Neural crest cell (in vitro differentiated cells): ENCODE measurements at regions not wholly inside any gene's neighbourhood (a gene's known extent, or its start where the extent isn't known, plus 50 kb on each side); places are given as distances from the start of the nearest gene placed in this dataset.
"Not testable (repeated sequence)": the region's sequence is repeated elsewhere in the genome, so short reads cannot be mapped to it uniquely, and the experiment has no call there.

ENCODE experiments used
- DNase-seq: peaks from one replicate; pipeline ENCODE4 v3.0.0; 2021; ENCODE audit warnings: low read depth, mixed read lengths, low spot score
- H3K27ac Mint-ChIP-seq: one replicate; pipeline ENCODE4 v1.8.0; 2021; ENCODE audit warnings: mild to moderate bottlenecking, mixed read lengths; ENCODE audit not compliant: unreplicated experiment
- H3K27me3 Mint-ChIP-seq: 2 replicates; pipeline ENCODE4 v1.8.0; 2021; ENCODE audit warnings: low read depth, mild to moderate bottlenecking, mixed read lengths
- H3K36me3 Mint-ChIP-seq: 2 replicates; pipeline ENCODE4 v1.8.0; 2021; ENCODE audit warnings: low read depth, mild to moderate bottlenecking, mixed read lengths
- H3K4me1 Mint-ChIP-seq: 2 replicates; pipeline ENCODE4 v1.8.0; 2021; ENCODE audit warnings: mixed read lengths
- H3K4me3 Mint-ChIP-seq: one replicate; pipeline ENCODE4 v1.8.0; 2021; ENCODE audit warnings: mild to moderate bottlenecking, mixed read lengths
- H3K9me3 Mint-ChIP-seq: 2 replicates; pipeline ENCODE4 v1.8.0; 2021; ENCODE audit warnings: mixed read lengths
- TF ChIP-seq, protein P1 (sequence below): fragments of 200-600 bp; sonication (generic); conservative IDR thresholded peaks from 2 replicates; pipeline ENCODE4 v1.5.0; 2021; ENCODE audit warnings: antibody characterized with exemption, mild to moderate bottlenecking

DNA sequence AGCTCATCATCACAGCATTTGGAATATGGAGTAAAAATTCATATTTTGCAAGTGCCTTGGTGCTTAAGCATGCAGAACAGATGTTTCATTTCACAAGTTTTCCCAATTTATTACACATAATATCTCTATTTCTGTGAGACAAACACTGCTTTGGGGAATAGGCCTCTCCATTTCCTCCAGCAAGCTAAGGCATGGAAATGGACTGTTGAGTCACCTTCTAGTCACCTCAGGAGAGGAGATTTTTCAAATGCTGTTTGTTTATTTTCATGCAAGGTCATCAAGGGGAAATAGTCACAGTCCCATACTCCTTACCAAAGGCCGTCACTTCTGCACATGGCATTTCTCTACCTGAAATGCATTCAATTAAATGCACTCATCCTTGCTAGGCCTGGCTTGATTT lies 57.4 kb upstream of the NUTM2D start:
- not testable (repeated sequence) for H3K27ac Mint-ChIP-seq, H3K9me3 Mint-ChIP-seq, H3K4me1 Mint-ChIP-seq, H3K36me3 Mint-ChIP-seq, H3K27me3 Mint-ChIP-seq, H3K4me3 Mint-ChIP-seq, DNase-seq

DNA sequence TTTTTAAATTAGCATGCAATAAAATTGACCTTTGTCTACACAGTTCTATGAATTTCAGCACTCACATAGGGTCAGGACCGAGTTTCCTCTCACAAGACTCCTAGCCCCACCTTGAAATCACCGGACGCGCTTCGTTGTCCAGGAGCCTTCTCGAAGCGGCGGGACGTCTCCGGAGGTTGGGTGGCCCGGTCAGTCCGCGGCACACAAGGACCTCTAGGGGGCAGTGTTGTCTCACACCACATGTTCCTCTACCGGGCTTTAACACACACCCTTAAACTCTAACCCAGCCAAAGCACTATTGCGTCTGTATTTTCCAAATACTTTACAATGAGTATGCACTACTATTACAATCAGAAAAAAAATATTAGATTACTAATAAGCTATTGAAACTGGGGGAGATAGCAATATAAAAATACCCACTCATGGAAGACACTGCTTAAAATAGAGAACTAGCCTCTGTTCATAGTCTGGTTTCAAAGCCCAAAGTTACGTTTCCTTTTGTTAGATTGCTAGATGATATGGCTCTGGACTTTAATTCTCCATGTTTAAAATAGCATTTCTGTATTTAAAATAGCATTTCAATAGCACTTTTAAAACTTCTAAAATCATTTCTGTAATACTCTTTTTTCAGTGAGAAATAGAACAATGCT lies 56.0 kb upstream of the NUTM2D start:
- DNase-seq, H3K4me1 Mint-ChIP-seq, H3K27ac Mint-ChIP-seq, H3K9me3 Mint-ChIP-seq, H3K4me3 Mint-ChIP-seq, H3K27me3 Mint-ChIP-seq, H3K36me3 Mint-ChIP-seq: not testable (repeated sequence)
- TF ChIP-seq, protein P1, sequence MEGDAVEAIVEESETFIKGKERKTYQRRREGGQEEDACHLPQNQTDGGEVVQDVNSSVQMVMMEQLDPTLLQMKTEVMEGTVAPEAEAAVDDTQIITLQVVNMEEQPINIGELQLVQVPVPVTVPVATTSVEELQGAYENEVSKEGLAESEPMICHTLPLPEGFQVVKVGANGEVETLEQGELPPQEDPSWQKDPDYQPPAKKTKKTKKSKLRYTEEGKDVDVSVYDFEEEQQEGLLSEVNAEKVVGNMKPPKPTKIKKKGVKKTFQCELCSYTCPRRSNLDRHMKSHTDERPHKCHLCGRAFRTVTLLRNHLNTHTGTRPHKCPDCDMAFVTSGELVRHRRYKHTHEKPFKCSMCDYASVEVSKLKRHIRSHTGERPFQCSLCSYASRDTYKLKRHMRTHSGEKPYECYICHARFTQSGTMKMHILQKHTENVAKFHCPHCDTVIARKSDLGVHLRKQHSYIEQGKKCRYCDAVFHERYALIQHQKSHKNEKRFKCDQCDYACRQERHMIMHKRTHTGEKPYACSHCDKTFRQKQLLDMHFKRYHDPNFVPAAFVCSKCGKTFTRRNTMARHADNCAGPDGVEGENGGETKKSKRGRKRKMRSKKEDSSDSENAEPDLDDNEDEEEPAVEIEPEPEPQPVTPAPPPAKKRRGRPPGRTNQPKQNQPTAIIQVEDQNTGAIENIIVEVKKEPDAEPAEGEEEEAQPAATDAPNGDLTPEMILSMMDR = peak; percentile 44

DNA sequence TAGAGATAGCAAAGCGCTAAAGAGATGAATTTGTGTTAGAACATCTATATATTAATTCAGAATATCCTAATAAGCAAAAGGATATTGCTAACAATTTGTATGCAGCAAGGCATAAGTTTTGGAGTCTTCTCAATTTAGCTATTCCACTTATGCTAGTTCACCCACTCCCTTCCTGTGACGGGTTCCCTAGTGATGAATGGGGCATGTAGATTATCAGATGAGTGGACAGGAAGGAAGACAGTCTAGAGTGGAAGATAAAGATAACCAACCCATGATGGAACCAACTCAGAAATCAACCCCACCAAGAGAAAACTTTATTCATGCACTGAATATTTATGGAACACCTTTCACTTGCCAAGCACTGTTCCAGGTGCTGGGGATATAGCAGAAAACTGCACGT lies 55.4 kb upstream of the NUTM2D start:
- H3K4me3 Mint-ChIP-seq, H3K36me3 Mint-ChIP-seq, H3K9me3 Mint-ChIP-seq, H3K4me1 Mint-ChIP-seq, H3K27ac Mint-ChIP-seq, H3K27me3 Mint-ChIP-seq, DNase-seq: not testable (repeated sequence)

DNA sequence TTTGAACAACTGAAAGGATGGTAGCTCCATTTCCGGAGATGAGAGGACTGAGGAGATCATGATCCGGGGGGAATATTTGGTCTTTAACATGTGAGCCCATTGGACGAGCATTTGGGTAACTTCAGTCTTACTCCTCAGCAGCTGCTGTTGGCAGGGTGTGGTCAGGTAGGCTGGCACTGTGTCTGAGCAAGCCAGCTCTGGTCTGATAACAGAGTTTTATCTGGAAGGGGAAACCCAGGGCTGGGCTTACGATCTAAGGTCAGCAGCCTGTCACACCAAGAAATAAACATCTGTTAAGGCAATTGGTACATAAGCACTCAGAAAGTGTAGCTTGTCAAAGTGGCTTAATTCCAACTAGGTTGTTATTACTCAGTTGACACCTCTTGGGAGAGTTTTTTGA lies 53.8 kb upstream of the NUTM2D start:
- DNase-seq, H3K4me1 Mint-ChIP-seq, H3K9me3 Mint-ChIP-seq, H3K27me3 Mint-ChIP-seq, H3K27ac Mint-ChIP-seq, H3K36me3 Mint-ChIP-seq, H3K4me3 Mint-ChIP-seq: not testable (repeated sequence)

DNA sequence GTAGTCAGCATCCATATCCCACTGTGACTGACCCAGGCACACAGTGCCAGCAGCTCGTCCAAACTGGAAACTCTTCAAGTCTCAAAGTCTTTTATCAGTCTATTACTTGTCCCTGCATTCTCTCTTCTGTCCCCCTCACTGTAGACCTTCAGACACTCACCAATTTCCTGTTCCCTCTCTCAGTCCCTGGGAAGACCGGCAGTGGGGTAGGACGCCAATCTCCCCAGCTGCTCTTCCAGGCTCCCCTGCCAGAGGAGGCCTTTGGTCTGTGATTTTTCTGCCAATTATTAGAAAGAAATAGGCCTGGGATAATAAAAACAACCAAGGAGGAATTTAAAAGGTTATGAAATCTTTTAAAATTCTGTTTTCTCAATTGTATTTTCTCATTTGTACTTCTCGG lies 50.9 kb upstream of the NUTM2D start:
- H3K27me3 Mint-ChIP-seq, H3K27ac Mint-ChIP-seq, H3K4me3 Mint-ChIP-seq, H3K9me3 Mint-ChIP-seq, DNase-seq, H3K4me1 Mint-ChIP-seq, H3K36me3 Mint-ChIP-seq: not testable (repeated sequence)
